Bronchial epithelial cell (primary cell): ENCODE measurements at regions not wholly inside any gene's neighbourhood (a gene's known extent, or its start where the extent isn't known, plus 50 kb on each side); places are given as distances from the start of the nearest gene placed in this dataset.
"Not testable (repeated sequence)": the region's sequence is repeated elsewhere in the genome, so short reads cannot be mapped to it uniquely, and the experiment has no call there.

Experiments
- DNase-seq: peaks from one replicate; pipeline ENCODE4 v3.0.0-alpha.2; 2010; ENCODE audit warnings: low read depth
- FAIRE-seq: peaks from 2 replicates; lab custom pipeline; 2011; peaks lifted over from hg19 to GRCh38; lab: Jason Lieb, UNC
- H3K27me3 ChIP-seq: 2 replicates; pipeline ENCODE4 v1.5.1; 2011; ENCODE audit warnings: low read length; ENCODE audit not compliant: control insufficient read depth, insufficient read depth
- H3K36me3 ChIP-seq: 2 replicates; pipeline ENCODE4 v1.5.1; 2011; ENCODE audit warnings: low read length; ENCODE audit not compliant: control insufficient read depth, insufficient read depth
- H3K4me3 ChIP-seq: 2 replicates; pipeline ENCODE4 v1.5.1; 2011; ENCODE audit warnings: mild to moderate bottlenecking, low read depth, low read length, control low read depth
- CTCF ChIP-seq: IDR thresholded peaks from 2 replicates; pipeline ENCODE4 v1.5.1; 2011; ENCODE audit warnings: mild to moderate bottlenecking, moderate library complexity, low read length, control low read depth, inconsistent platforms; ENCODE audit not compliant: insufficient read depth, severe bottlenecking

- FAIRE-seq, H3K36me3 ChIP-seq, H3K4me3 ChIP-seq, H3K27me3 ChIP-seq, DNase-seq: not testable (repeated sequence)
Measured at GRCh38 chr1:188757747-188758146, 1719.9 kb downstream of the BRINP3 start.

DNA sequence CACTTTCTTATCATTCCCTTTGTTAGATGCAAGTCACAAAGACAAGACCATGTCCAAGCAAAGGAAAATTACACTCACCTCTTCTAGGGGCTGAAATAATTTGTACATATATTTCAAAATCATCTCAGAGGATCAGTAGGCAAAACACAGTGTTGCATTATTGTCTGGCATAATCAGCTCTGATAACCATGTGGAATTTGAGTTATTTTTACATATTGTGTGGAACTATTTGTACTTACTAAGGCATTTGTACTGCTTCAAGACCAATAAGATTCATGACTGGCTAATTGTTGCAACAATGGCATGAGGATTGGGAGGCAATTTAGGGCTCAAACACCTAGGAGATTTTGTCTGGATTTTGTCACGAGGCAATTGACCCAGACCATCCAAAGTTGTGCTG, 1716.4 kb downstream of the BRINP3 start:
- no peak for TF ChIP-seq CTCF
- H3K36me3 ChIP-seq: no peaks in the 10 kb centered on the region
- FAIRE-seq (no peak), DNase-seq (no peak)
- no peaks in the 10 kb centered on the region for H3K27me3 ChIP-seq
- no peak overlapping the region for H3K4me3 ChIP-seq

DNA sequence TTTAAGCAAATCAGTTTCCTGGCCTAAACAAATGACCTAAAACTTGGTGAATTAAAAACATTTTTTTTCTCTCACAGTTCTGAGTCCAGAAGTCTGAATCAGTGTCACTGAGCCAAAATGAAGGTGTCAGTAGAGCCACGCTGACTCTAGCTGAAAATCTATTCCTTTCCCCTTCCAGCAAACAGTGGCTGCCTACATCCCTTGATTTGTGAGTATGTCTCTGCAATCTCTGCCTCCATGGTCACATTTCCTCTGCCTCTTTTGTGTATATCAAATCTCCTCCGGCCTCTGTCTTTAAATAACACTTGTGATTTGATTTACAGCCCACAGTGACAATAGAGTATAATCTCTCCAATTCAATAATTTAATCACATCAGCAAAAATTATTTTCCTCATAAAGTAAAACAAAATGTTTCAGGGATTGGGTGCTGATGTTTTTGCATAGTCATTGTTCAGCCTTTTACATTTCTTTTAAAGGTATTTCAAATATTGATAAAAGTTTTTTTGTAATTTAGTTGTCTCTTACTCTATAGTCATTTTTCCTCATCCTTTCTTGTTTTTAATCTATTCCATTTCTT, 1715.4 kb downstream of the BRINP3 start:
- no peak for TF ChIP-seq CTCF
- FAIRE-seq (no peak), DNase-seq (no peak)
- Histone ChIP-seq H3K36me3 (no peaks in the 10 kb centered on the region), H3K4me3 (no peak overlapping the region), H3K27me3 (no peaks in the 10 kb centered on the region)

DNA sequence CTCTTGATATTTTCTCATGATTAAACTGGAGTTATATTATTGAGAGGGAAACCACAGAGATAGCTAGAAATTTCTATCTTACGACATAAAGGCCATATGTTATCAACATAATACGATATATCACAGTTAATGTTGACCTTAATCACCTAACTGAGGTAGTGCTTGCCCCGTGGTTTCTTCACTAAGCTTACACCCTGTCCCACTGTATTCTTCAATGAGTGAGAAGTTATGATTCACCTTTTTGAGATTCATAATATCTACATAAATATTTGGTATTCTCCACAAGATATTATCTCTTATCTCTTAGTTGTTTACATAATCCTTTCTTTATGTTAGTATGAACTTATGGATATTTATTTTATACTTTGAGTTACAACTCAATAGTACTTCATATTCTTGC, 1714.1 kb downstream of the BRINP3 start:
- no peaks in the 10 kb centered on the region for H3K27me3 ChIP-seq
- TF ChIP-seq CTCF: no peak
- DNase-seq: no peak
- no peak overlapping the region for H3K4me3 ChIP-seq
- H3K36me3 ChIP-seq: no peaks in the 10 kb centered on the region
- no peak for FAIRE-seq

DNA sequence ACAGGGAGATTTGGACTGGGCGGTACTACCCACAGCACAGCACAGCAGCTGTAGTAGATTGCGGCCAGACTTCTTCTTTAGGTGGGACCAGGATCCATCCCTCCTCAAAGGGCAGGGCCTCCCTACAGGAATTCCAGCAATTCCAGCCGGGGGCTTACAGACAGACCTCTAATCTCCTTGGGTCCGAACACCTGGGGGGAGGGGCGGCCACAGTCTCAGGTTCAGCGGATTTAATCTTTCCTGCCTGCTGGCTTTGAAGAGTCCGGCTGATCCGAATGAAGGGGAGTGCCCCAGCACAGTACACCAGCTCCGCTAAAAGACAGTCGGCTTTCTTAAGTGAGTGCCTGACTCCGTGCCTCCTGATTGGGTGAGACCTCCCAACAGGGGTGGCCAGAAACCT, 1708.5 kb downstream of the BRINP3 start:
- Histone ChIP-seq H3K36me3 (no peaks in the 10 kb centered on the region), H3K4me3 (no peak overlapping the region), H3K27me3 (no peaks in the 10 kb centered on the region)
- no peak for DNase-seq
- TF ChIP-seq CTCF: no peak
- no peak for FAIRE-seq

DNA sequence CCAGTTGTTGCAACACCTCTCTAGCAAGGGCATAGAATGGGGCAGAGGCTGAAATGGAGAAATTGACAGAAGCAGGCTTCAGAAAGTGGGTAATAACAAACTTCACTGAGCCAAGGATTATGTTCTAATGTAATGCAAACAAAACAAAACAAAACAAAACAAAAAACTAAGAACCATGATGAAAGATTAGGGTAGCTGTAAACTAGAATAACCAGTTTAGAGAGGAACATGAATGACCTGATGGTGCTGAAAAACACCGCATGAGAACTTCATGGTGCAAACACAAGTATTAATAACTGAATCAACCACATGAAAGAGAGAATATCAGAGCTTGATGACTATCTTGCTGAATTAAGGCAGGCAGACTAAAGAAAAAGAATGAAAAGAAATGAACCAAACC, 1707.7 kb downstream of the BRINP3 start:
- Histone ChIP-seq H3K4me3 (no peak overlapping the region), H3K36me3 (no peaks in the 10 kb centered on the region), H3K27me3 (no peaks in the 10 kb centered on the region)
- TF ChIP-seq CTCF: no peak
- peak; percentile 12 for DNase-seq
- no peak for FAIRE-seq
